ENCODE measurements at regions not wholly inside any gene's neighbourhood (a gene's known extent, or its start where the extent isn't known, plus 50 kb on each side); places are given as distances from the start of the nearest gene placed in this dataset.

DNA sequence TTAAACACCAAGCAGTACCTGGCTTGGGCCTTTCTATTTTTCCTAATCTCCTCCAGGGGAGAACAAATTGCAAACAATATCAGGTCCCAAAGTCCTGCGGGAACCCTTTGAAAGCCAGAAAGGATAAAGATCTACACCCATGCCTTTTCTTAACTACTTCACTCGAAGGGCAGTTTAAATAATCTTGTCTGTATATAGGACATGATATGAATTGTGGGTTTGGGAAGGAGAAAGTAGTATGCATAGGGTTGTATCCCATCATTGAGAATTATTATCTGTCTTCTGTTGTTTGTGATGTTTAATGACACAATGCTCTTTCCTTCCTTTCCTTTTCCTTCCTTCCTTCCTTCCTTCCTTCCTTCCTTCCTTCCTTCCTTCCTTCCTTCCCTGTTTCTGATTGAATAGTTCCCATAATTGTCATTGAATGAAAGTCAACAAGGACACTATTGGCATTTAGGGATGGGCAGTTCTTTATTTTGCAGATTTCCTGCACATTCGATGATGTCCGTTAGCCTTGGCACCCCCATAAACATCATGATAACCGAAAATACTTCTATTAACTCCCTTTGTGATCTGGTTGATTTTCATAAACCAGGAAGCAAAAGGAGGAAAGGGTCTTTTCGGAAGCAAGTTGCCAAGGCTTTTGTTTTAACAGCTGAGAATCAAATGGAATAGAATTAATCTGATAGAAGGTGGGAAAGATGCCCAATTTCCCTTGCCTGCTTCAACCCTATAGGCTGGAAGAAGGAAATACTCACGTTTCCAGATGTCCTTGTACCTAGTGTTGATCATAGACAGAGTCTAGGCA lies 141.3 kb downstream of the ATG4C start:
- Histone ChIP-seq H3K27ac (no peak overlapping the region), H3K36me3 (no peaks in the 10 kb centered on the region), H3K4me3 (no peak overlapping the region), H3K4me1 (no peaks in the 10 kb centered on the region), H3K9me3 (peaks cover 0 to 9% (median 5%) of the 10 kb centered on the region in 4 donors), H3K27me3 (peaks cover 0 to 5% (median 0%) of the 10 kb centered on the region in 3 donors)
- DNase-seq: no peak
- 61 to 74% (median 70%) methylated on average over 7 of the region's 7 CpGs for WGBS, 5 donors
- intact Hi-C loops (cut with DNase I; ENCODE audit: low total_unique reads): no loop called here
- no peak for TF ChIP-seq POLR2AphosphoS5 (IDR thresholded peaks at IDR 0.05)
- no peak for TF ChIP-seq CTCF (IDR thresholded peaks at IDR 0.05)
- TF ChIP-seq EP300 (IDR thresholded peaks at IDR 0.05): no peak
- no peak for TF ChIP-seq POLR2A (IDR thresholded peaks at IDR 0.05)

GRCh38 chr1:62926681-62927252 lies 142.8 kb downstream of the ATG4C start:
- no peaks in the 10 kb centered on the region for H3K36me3 ChIP-seq
- H3K9me3 ChIP-seq: peaks cover 0 to 9% (median 5%) of the 10 kb centered on the region in 4 donors
- H3K27me3 ChIP-seq: peaks cover 0 to 5% (median 0%) of the 10 kb centered on the region in 3 donors
- no peaks in the 10 kb centered on the region for H3K4me1 ChIP-seq
- 72 to 83% (median 79%) methylated on average over 4 of the region's 4 CpGs for WGBS, 5 donors
- no peak for TF ChIP-seq POLR2AphosphoS5 (IDR thresholded peaks at IDR 0.05)
- DNase-seq: no peak
- H3K4me3 ChIP-seq: no peak overlapping the region
- no peak overlapping the region for H3K27ac ChIP-seq
- intact Hi-C loops (cut with DNase I; ENCODE audit: low total_unique reads): no loop called here

DNA sequence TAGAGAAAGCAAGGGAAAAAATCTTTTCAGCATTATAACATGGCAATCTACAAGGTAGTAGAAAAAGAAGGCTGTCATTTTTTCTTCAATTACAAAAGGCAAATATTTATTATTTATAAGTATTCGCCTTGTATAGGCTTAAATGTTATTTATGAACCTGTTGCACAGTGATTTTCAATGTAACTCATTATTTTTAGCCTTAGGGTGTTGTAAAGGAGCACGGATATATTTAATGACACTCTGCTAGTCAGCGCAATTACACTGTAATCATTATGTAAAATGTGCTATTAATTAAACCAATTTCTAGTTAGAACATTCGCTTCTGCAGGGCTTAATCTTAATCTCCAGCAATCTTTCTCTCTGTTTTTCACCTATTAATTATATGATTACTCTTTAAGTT lies 145.0 kb downstream of the ATG4C start:
- 86 to 89% (median 88%) methylated on average over 4 of the region's 4 CpGs for WGBS, 5 donors
- Histone ChIP-seq H3K27ac (no peak overlapping the region), H3K9me3 (no peaks in the 10 kb centered on the region), H3K4me3 (no peak overlapping the region), H3K27me3 (peaks cover 0 to 8% (median 0%) of the 10 kb centered on the region in 3 donors), H3K36me3 (no peaks in the 10 kb centered on the region), H3K4me1 (no peaks in the 10 kb centered on the region)
- no peak for TF ChIP-seq POLR2A (IDR thresholded peaks at IDR 0.05)
- TF ChIP-seq EP300 (IDR thresholded peaks at IDR 0.05): no peak
- no peak for TF ChIP-seq POLR2AphosphoS5 (IDR thresholded peaks at IDR 0.05)
- no peak for TF ChIP-seq CTCF (IDR thresholded peaks at IDR 0.05)
- DNase-seq: no peak
- intact Hi-C loops (cut with DNase I; ENCODE audit: low total_unique reads): no loop called here

DNA sequence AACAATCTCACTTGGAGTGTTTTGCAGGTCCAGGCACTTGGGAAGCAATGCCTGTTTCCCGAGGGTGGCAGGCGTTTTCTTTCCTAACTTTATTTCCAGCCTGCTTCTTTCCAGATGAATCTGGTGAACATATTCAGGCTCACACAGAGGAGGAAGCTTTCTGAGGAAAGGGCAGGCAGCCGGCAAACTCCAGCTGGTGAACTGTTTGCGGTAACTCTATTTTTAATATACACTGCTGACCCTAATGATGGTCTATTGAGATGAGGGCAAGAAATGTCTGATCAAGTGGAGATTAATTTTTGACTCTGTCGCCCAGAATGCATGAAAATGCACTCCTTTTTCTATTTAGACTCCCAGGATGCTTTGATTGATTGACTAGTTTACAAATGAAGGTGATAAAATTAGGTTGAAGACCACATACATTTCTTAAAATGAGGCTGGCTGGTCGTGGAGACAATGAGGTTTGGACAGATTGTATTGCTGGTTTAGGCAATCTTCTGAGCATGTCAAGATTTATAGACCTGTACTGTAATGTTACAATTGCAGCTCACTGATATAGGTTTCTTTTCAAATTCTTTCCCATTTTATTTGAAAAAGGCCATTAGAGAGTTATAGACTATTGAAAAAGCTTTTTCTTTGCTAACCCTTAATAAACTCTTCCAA lies 153.8 kb downstream of the ATG4C start:
- TF ChIP-seq CTCF (IDR thresholded peaks at IDR 0.05) (no peak), EP300 (IDR thresholded peaks at IDR 0.05) (no peak), POLR2AphosphoS5 (IDR thresholded peaks at IDR 0.05) (no peak), POLR2A (IDR thresholded peaks at IDR 0.05) (no peak)
- no peaks in the 10 kb centered on the region for H3K4me1 ChIP-seq

More for the DNA sequence above, 153.8 kb downstream of the ATG4C start:
- no peak for DNase-seq
- no peak overlapping the region for H3K4me3 ChIP-seq
- no peak overlapping the region for H3K27ac ChIP-seq
- H3K36me3 ChIP-seq: no peaks in the 10 kb centered on the region
- 48 to 67% (median 63%) methylated on average over 6 of the region's 6 CpGs for WGBS, 5 donors
- peaks cover 0 to 7% (median 4%) of the 10 kb centered on the region in 3 donors for H3K27me3 ChIP-seq
- no peaks in the 10 kb centered on the region for H3K9me3 ChIP-seq
- intact Hi-C loops (cut with DNase I; ENCODE audit: low total_unique reads): no loop called here
